ENCODE measurements at regions not wholly inside any gene's neighbourhood (a gene's known extent, or its start where the extent isn't known, plus 50 kb on each side); places are given as distances from the start of the nearest gene placed in this dataset.

DNA sequence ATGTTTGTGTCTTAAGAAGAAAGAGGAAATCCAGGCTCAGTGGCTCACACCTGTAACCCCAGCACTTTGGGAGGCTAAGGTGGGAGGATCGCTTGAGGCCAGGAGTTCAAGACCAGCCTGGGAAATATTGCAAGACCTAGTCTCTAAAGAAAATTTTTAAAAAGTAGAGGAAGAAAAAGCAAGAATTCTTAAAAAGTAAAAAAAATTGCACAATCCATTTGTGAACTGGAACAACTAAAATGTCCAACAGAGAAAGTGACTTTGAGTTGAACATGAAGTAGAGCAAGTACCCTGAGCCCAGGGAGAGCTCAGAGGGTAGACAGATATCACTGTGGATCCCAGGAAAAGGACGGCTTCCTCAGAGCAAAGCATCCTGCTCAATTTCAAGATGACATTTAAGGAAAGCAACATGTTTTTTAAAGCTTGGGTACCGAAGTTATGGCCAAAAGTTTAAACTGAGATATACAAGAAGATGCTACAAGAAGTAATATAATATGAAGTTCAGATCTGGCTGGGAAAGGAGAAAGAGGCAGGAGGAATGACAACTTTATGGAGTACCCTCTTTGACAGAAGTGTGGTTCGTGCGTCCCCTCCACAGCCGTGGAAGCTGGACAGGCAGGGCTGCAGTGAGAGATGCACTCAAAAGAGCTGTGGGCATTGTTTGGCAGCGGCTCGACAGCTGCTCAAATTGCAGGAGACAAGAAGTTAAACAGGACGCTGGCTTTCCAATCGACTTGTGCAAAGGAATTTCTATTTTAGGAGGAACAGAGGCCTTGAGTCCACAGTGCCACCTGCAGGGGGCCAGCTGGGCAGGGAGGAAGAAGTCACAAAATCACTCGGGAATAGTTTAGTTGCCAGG lies 201.3 kb downstream of the JCAD start:
- Mint-ChIP-seq H3K4me1 (peaks cover 55% of the 10 kb centered on the region), H3K27ac (peak overlapping the region; percentile 50 to 86 (median 76)), H3K27me3 (ENCODE audit: low read depth) (peaks cover 4% of the 10 kb centered on the region), H3K9me3 (no peaks in the 10 kb centered on the region), H3K36me3 (ENCODE audit: low read depth) (no peaks in the 10 kb centered on the region), H3K4me3 (peak overlapping the region in 1 of 3 experiments; percentile 44)
- TF ChIP-seq CTCF (IDR thresholded peaks at IDR 0.05; ENCODE audit: unreplicated experiment in 3 of 3) = peak; percentile 50 to 62 (median 55)

GRCh38 chr10:29856295-29856694 lies 203.1 kb downstream of the JCAD start:
- no peaks in the 10 kb centered on the region for H3K36me3 Mint-ChIP-seq (ENCODE audit: low read depth)
- H3K4me3 Mint-ChIP-seq = no peak overlapping the region
- no peaks in the 10 kb centered on the region for H3K9me3 Mint-ChIP-seq
- no peak overlapping the region for H3K27ac Mint-ChIP-seq
- no peak for TF ChIP-seq CTCF (IDR thresholded peaks at IDR 0.05; ENCODE audit: unreplicated experiment in 3 of 3)
- H3K27me3 Mint-ChIP-seq (ENCODE audit: low read depth) = peaks cover 4% of the 10 kb centered on the region
- peaks cover 42% of the 10 kb centered on the region for H3K4me1 Mint-ChIP-seq

GRCh38 chr10:29853913-29854312 lies 205.5 kb downstream of the JCAD start:
- peaks cover 35% of the 10 kb centered on the region for H3K4me1 Mint-ChIP-seq
- no peaks in the 10 kb centered on the region for H3K36me3 Mint-ChIP-seq (ENCODE audit: low read depth)
- H3K4me3 Mint-ChIP-seq = no peak overlapping the region
- peak overlapping the region in 2 of 3 experiments; percentile 40 to 83 for H3K27ac Mint-ChIP-seq
- TF ChIP-seq CTCF (IDR thresholded peaks at IDR 0.05; ENCODE audit: unreplicated experiment in 3 of 3) = no peak
- H3K9me3 Mint-ChIP-seq = peaks cover 5% of the 10 kb centered on the region
- peaks cover 8% of the 10 kb centered on the region for H3K27me3 Mint-ChIP-seq (ENCODE audit: low read depth)

DNA sequence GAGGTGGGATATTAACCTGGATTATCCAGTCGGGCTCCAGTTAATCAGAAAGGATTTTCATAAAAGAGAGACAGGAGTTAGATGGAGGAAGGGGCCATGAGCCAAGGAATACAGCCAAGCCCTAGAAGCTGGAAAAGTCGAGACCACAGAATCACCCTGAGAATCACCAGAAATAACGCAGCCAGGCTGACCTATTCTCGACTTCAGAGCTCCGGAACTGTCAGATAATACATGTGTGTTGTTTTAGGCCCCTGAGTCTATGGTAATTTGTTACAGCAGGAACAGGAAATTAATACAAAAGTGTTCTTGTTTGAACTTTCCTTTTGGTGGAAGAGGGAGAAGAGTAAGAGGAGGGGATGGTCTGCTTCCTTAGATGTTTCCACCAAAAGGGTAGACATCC lies 208.1 kb downstream of the JCAD start:
- TF ChIP-seq CTCF (IDR thresholded peaks at IDR 0.05; ENCODE audit: unreplicated experiment in 3 of 3) = no peak
- H3K4me3 Mint-ChIP-seq = no peak overlapping the region
- peaks cover 5% of the 10 kb centered on the region for H3K9me3 Mint-ChIP-seq
- H3K27ac Mint-ChIP-seq = peak overlapping the region in 2 of 3 experiments; percentile 47 to 50
- H3K4me1 Mint-ChIP-seq = peaks cover 29% of the 10 kb centered on the region
- H3K27me3 Mint-ChIP-seq (ENCODE audit: low read depth) = peaks cover 5% of the 10 kb centered on the region
- H3K36me3 Mint-ChIP-seq (ENCODE audit: low read depth) = no peaks in the 10 kb centered on the region

GRCh38 chr10:29850371-29850770 lies 209.0 kb downstream of the JCAD start:
- H3K4me1 Mint-ChIP-seq = peaks cover 29% of the 10 kb centered on the region
- no peak overlapping the region for H3K4me3 Mint-ChIP-seq
- H3K9me3 Mint-ChIP-seq = peaks cover 6% of the 10 kb centered on the region
- H3K36me3 Mint-ChIP-seq (ENCODE audit: low read depth) = no peaks in the 10 kb centered on the region
- H3K27ac Mint-ChIP-seq = peak overlapping the region in 2 of 3 experiments; percentile 98 to 100
- no peak for TF ChIP-seq CTCF (IDR thresholded peaks at IDR 0.05; ENCODE audit: unreplicated experiment in 3 of 3)
- H3K27me3 Mint-ChIP-seq (ENCODE audit: low read depth) = peaks cover 5% of the 10 kb centered on the region

DNA sequence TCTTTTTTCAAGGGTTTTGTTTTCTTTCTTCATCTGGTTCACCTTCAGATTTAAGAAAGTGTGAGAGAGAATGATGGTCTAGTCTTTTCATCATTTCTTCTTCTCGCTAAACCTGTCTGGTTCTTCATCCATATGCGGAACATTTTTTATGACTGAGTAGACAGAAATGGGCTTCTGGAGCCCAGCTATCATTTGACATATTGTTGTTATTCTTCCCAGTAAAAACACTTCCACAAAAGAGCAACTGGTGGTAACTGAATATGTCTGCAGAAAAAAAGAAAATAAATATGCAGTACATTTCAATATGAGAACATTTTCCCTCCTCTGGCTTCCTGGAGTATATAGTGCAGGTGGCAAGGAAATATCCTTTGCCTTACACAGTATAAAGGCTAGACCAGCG lies 209.5 kb downstream of the JCAD start:
- peaks cover 5% of the 10 kb centered on the region for H3K27me3 Mint-ChIP-seq (ENCODE audit: low read depth)
- H3K4me1 Mint-ChIP-seq = peaks cover 28% of the 10 kb centered on the region
- H3K4me3 Mint-ChIP-seq = peak overlapping the region in 1 of 3 experiments; percentile 33
- peak overlapping the region; percentile 95 to 100 (median 98) for H3K27ac Mint-ChIP-seq
- no peaks in the 10 kb centered on the region for H3K36me3 Mint-ChIP-seq (ENCODE audit: low read depth)
- no peak for TF ChIP-seq CTCF (IDR thresholded peaks at IDR 0.05; ENCODE audit: unreplicated experiment in 3 of 3)
- H3K9me3 Mint-ChIP-seq = peaks cover 8% of the 10 kb centered on the region

Measured in nephron (organoid).